ENCODE measurements at regions not wholly inside any gene's neighbourhood (a gene's known extent, or its start where the extent isn't known, plus 50 kb on each side); places are given as distances from the start of the nearest gene placed in this dataset.

DNA sequence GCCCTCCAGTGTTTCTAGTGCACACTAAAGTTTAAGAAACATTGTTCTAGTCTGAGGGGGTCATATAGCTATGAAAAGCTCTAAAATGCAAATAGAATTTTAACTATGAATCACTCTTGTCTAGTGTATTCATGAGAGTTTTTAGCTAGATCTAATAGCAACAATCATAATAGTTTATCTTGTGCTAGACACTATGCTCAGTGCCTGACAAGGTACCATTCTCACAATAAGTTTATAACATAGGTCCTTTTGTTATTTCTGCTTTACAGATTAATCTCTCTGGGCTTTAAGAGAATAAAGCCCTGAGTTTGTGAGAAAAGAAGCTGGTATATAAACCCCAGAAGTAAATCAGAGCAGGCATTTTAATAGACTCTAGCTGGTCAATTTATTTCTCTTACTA, 2120.7 kb downstream of the MAT2B start:
- H3K79me1 ChIP-seq (replicated peaks; ENCODE audit: low read length, poor library complexity, severe bottlenecking), result no peaks in the 10 kb centered on the region
- H3K4me1 ChIP-seq (ENCODE audit: control insufficient read depth, insufficient read depth, low read depth, low read length), result no peaks in the 10 kb centered on the region
- H3K18ac ChIP-seq (ENCODE audit: low read depth in 1 of 2, low read length in 2 of 2), result no peak overlapping the region
- no peak overlapping the region for H4K8ac ChIP-seq (ENCODE audit: low read length)
- no peak overlapping the region for H3K4me3 ChIP-seq (ENCODE audit: insufficient read depth in 1 of 2, low read depth in 1 of 2, low read length in 2 of 2)
- H3K4me2 ChIP-seq (ENCODE audit: low read length, poor library complexity, severe bottlenecking), result no peak overlapping the region
- H2BK15ac ChIP-seq (ENCODE audit: low read depth, poor library complexity, severe bottlenecking), result no peak overlapping the region
- H3K23ac ChIP-seq (ENCODE audit: low read length in 2 of 2), result no peak overlapping the region
- no peak overlapping the region for H4K91ac ChIP-seq (ENCODE audit: low read length)
- no peaks in the 10 kb centered on the region for H3K36me3 ChIP-seq (ENCODE audit: control insufficient read depth in 1 of 2, insufficient read depth in 2 of 2, low read depth in 1 of 2, low read length in 2 of 2)
- no peak overlapping the region for H2AK5ac ChIP-seq (ENCODE audit: low read length, severe bottlenecking)
- H3K14ac ChIP-seq (ENCODE audit: low read length in 2 of 2), result no peak overlapping the region
- H3K9ac ChIP-seq (ENCODE audit: low read length), result no peak overlapping the region
- H2BK12ac ChIP-seq (ENCODE audit: low read length in 2 of 2), result no peak overlapping the region
- no peak overlapping the region for H3K4ac ChIP-seq (ENCODE audit: low read depth in 1 of 2, low read length in 2 of 2)
- H3K27me3 ChIP-seq (ENCODE audit: control insufficient read depth in 1 of 2, insufficient read depth in 1 of 2, low read length in 2 of 2), result no peaks in the 10 kb centered on the region
- no peak overlapping the region for H3K27ac ChIP-seq (ENCODE audit: low read length, poor library complexity, severe bottlenecking)
- no peak overlapping the region for H2BK5ac ChIP-seq (ENCODE audit: low read depth, low read length, poor library complexity, severe bottlenecking)
- no peaks in the 10 kb centered on the region for H3K9me3 ChIP-seq (ENCODE audit: control insufficient read depth, low read length)
- no peak for DNase-seq
- no peak overlapping the region for H2AFZ ChIP-seq (ENCODE audit: low read depth, low read length)
- H2BK120ac ChIP-seq (ENCODE audit: low read depth, low read length), result no peak overlapping the region

DNA sequence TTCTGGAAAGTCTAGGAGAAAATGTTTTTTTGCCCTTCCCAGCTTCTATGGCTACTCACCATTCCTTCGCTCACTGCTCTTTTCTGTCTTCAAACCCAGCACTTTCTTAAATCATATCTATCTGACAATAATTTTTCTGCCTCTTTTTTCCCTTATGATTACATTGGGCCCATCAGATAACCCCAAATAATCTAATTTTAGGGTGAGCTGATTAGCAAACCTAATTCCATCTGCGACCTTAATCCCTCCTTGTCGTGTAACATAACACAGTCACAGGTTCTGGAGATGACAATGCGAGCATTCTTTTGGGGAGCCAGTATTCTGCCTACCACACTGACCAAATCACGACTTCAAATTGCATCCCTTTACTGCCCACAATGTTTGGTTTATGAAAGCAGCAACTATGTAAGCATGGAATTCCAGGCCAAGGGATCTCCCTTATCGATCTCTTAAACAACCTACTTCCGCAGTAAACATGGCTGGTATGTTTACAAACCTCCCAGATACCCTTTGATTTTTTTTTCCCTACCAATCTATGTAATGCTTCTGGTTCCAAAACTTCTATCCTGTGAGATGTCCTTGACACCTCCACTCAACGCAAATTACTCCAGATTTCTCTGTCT, 2122.2 kb downstream of the MAT2B start:
- no peak overlapping the region for H3K4me3 ChIP-seq (ENCODE audit: insufficient read depth in 1 of 2, low read depth in 1 of 2, low read length in 2 of 2)
- no peak overlapping the region for H4K8ac ChIP-seq (ENCODE audit: low read length)
- H3K36me3 ChIP-seq (ENCODE audit: control insufficient read depth in 1 of 2, insufficient read depth in 2 of 2, low read depth in 1 of 2, low read length in 2 of 2), result no peaks in the 10 kb centered on the region
- no peaks in the 10 kb centered on the region for H3K79me1 ChIP-seq (replicated peaks; ENCODE audit: low read length, poor library complexity, severe bottlenecking)
- H2BK5ac ChIP-seq (ENCODE audit: low read depth, low read length, poor library complexity, severe bottlenecking), result no peak overlapping the region
- peak overlapping the region in 1 of 2 experiments; percentile 39 for H2BK12ac ChIP-seq (ENCODE audit: low read length in 2 of 2)
- H3K18ac ChIP-seq (ENCODE audit: low read depth in 1 of 2, low read length in 2 of 2), result peak overlapping the region in 1 of 2 experiments; percentile 54
- no peak overlapping the region for H2AK5ac ChIP-seq (ENCODE audit: low read length, severe bottlenecking)
- no peak overlapping the region for H2BK15ac ChIP-seq (ENCODE audit: low read depth, poor library complexity, severe bottlenecking)
- no peak overlapping the region for H2BK120ac ChIP-seq (ENCODE audit: low read depth, low read length)
- H3K9me3 ChIP-seq (ENCODE audit: control insufficient read depth, low read length), result no peaks in the 10 kb centered on the region
- H3K9ac ChIP-seq (ENCODE audit: low read length), result no peak overlapping the region
- H2AFZ ChIP-seq (ENCODE audit: low read depth, low read length), result no peak overlapping the region
- peak; percentile 67 for DNase-seq
- no peak overlapping the region for H3K4ac ChIP-seq (ENCODE audit: low read depth in 1 of 2, low read length in 2 of 2)
- no peak overlapping the region for H3K23ac ChIP-seq (ENCODE audit: low read length in 2 of 2)
- no peak overlapping the region for H3K27ac ChIP-seq (ENCODE audit: low read length, poor library complexity, severe bottlenecking)
- no peaks in the 10 kb centered on the region for H3K4me1 ChIP-seq (ENCODE audit: control insufficient read depth, insufficient read depth, low read depth, low read length)
- no peaks in the 10 kb centered on the region for H3K27me3 ChIP-seq (ENCODE audit: control insufficient read depth in 1 of 2, insufficient read depth in 1 of 2, low read length in 2 of 2)
- H4K91ac ChIP-seq (ENCODE audit: low read length), result no peak overlapping the region
- H3K14ac ChIP-seq (ENCODE audit: low read length in 2 of 2), result no peak overlapping the region
- 36% methylated on average over 8 of the region's 8 CpGs for WGBS
- no peak overlapping the region for H3K4me2 ChIP-seq (ENCODE audit: low read length, poor library complexity, severe bottlenecking)

DNA sequence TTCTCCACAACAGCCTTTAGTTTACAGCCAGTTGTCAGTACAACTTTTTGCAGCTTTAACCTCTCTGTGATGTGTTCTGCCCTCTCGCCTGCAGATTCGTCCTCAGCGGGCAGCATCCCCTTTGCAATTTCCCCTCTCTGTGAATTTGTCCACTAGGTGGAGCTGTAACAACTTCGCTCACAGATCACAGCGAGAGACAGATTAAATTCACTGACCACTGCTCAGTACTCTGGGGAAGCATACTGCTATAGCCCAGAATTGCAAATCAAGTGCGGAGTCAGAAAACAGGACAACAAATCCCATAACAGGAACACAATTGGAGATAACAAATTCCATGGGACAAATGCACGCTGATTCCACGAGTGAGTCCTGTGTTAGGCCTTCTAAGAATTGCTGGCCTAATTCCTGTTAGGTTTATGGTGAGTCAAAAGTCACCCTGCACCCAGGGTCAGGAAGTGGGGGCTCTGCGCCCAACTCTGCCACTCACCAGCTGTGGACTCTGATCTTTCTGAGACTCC, 2124.9 kb downstream of the MAT2B start:
- Histone ChIP-seq H3K9ac (ENCODE audit: low read length) (no peak overlapping the region), H3K9me3 (ENCODE audit: control insufficient read depth, low read length) (no peaks in the 10 kb centered on the region), H2BK15ac (ENCODE audit: low read depth, poor library complexity, severe bottlenecking) (no peak overlapping the region), H3K4ac (ENCODE audit: low read depth in 1 of 2, low read length in 2 of 2) (no peak overlapping the region), H3K18ac (ENCODE audit: low read depth in 1 of 2, low read length in 2 of 2) (no peak overlapping the region), H3K79me1 (replicated peaks; ENCODE audit: low read length, poor library complexity, severe bottlenecking) (no peaks in the 10 kb centered on the region), H3K27ac (ENCODE audit: low read length, poor library complexity, severe bottlenecking) (no peak overlapping the region), H2AK5ac (ENCODE audit: low read length, severe bottlenecking) (no peak overlapping the region), H3K4me1 (ENCODE audit: control insufficient read depth, insufficient read depth, low read depth, low read length) (no peaks in the 10 kb centered on the region), H2BK120ac (ENCODE audit: low read depth, low read length) (no peak overlapping the region), H2BK5ac (ENCODE audit: low read depth, low read length, poor library complexity, severe bottlenecking) (no peak overlapping the region), H3K4me2 (ENCODE audit: low read length, poor library complexity, severe bottlenecking) (no peak overlapping the region), H4K91ac (ENCODE audit: low read length) (no peak overlapping the region), H3K27me3 (ENCODE audit: control insufficient read depth in 1 of 2, insufficient read depth in 1 of 2, low read length in 2 of 2) (no peaks in the 10 kb centered on the region), H2BK12ac (ENCODE audit: low read length in 2 of 2) (peak overlapping the region in 1 of 2 experiments; percentile 89), H3K14ac (ENCODE audit: low read length in 2 of 2) (no peak overlapping the region), H3K36me3 (ENCODE audit: control insufficient read depth in 1 of 2, insufficient read depth in 2 of 2, low read depth in 1 of 2, low read length in 2 of 2) (no peaks in the 10 kb centered on the region), H4K8ac (ENCODE audit: low read length) (peak overlapping the region; percentile 35), H3K4me3 (ENCODE audit: insufficient read depth in 1 of 2, low read depth in 1 of 2, low read length in 2 of 2) (no peak overlapping the region), H3K23ac (ENCODE audit: low read length in 2 of 2) (no peak overlapping the region), H2AFZ (ENCODE audit: low read depth, low read length) (peak overlapping the region; percentile 18)
- 8% methylated on average over 9 of the region's 9 CpGs for WGBS
- peak; percentile 78 for DNase-seq

DNA sequence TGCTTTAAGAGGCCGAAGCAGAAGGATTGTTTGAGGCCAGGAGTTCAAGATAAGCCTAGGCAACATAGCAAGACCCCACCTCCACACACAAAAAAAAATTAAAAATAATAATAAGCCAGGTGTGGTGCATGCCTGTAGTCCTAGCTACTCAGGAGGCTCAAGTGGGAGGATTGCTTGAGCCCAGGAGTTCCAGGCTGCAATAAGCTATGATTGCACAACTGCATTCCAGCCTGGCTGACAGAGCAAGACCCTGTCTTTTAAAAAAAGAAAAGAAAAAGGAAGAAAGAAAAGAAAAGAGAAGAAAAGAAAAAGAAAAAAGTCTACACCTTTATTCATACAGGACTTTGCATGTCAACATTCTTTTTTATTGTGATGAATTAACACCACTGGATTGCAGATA, 2125.8 kb downstream of the MAT2B start:
- Histone ChIP-seq H4K8ac (ENCODE audit: low read length) (no peak overlapping the region), H2BK15ac (ENCODE audit: low read depth, poor library complexity, severe bottlenecking) (no peak overlapping the region)

More for the DNA sequence above, 2125.8 kb downstream of the MAT2B start:
- no peak overlapping the region for H3K4ac ChIP-seq (ENCODE audit: low read depth in 1 of 2, low read length in 2 of 2)
- no peaks in the 10 kb centered on the region for H3K4me1 ChIP-seq (ENCODE audit: control insufficient read depth, insufficient read depth, low read depth, low read length)
- H3K9me3 ChIP-seq (ENCODE audit: control insufficient read depth, low read length), result no peaks in the 10 kb centered on the region
- no peaks in the 10 kb centered on the region for H3K79me1 ChIP-seq (replicated peaks; ENCODE audit: low read length, poor library complexity, severe bottlenecking)
- H3K23ac ChIP-seq (ENCODE audit: low read length in 2 of 2), result no peak overlapping the region
- no CpG with 5 or more reads among the region's 1 CpG for WGBS
- H3K18ac ChIP-seq (ENCODE audit: low read depth in 1 of 2, low read length in 2 of 2), result no peak overlapping the region
- no peak overlapping the region for H4K91ac ChIP-seq (ENCODE audit: low read length)
- no peak overlapping the region for H3K4me3 ChIP-seq (ENCODE audit: insufficient read depth in 1 of 2, low read depth in 1 of 2, low read length in 2 of 2)
- H2AFZ ChIP-seq (ENCODE audit: low read depth, low read length), result no peak overlapping the region
- H2BK12ac ChIP-seq (ENCODE audit: low read length in 2 of 2), result no peak overlapping the region
- no peak overlapping the region for H3K14ac ChIP-seq (ENCODE audit: low read length in 2 of 2)
- H3K27ac ChIP-seq (ENCODE audit: low read length, poor library complexity, severe bottlenecking), result no peak overlapping the region
- no peaks in the 10 kb centered on the region for H3K27me3 ChIP-seq (ENCODE audit: control insufficient read depth in 1 of 2, insufficient read depth in 1 of 2, low read length in 2 of 2)
- H2AK5ac ChIP-seq (ENCODE audit: low read length, severe bottlenecking), result no peak overlapping the region
- no peak overlapping the region for H3K4me2 ChIP-seq (ENCODE audit: low read length, poor library complexity, severe bottlenecking)
- H3K9ac ChIP-seq (ENCODE audit: low read length), result no peak overlapping the region
- H2BK5ac ChIP-seq (ENCODE audit: low read depth, low read length, poor library complexity, severe bottlenecking), result no peak overlapping the region
- peak; percentile 16 for DNase-seq
- H2BK120ac ChIP-seq (ENCODE audit: low read depth, low read length), result no peak overlapping the region
- no peaks in the 10 kb centered on the region for H3K36me3 ChIP-seq (ENCODE audit: control insufficient read depth in 1 of 2, insufficient read depth in 2 of 2, low read depth in 1 of 2, low read length in 2 of 2)
